ENCODE measurements at regions not wholly inside any gene's neighbourhood (a gene's known extent, or its start where the extent isn't known, plus 50 kb on each side); places are given as distances from the start of the nearest gene placed in this dataset.

DNA sequence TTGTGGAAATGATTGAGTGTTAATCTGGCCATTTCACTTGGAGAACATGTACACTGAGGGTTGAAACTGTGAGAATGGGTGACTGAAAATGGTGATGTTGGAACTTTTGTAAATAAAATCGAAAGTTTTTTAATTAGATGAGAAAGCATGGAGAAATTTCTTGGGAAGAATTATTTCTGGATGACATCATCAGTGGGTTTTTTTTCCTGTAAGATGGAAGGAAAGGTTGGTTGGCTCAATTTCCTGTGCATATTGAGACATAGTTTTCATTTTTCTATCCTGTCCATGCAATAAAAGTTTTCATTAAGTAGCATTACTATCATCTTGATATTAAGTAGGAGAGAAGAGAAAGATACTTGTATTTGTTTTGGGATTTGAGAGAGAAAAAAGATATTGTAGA lies 120.6 kb upstream of the HTR2A start:
- Histone ChIP-seq H3K4me3 (ENCODE audit: low read length in 2 of 2) (no peak overlapping the region), H3K9me3 (ENCODE audit: control insufficient read depth in 2 of 2, low read length in 2 of 2) (no peaks in the 10 kb centered on the region), H3K27me3 (ENCODE audit: control insufficient read depth in 2 of 2, insufficient read depth in 2 of 2, low read length in 2 of 2) (no peaks in the 10 kb centered on the region), H3K36me3 (ENCODE audit: control insufficient read depth in 2 of 2, insufficient read depth in 2 of 2, low read length in 2 of 2) (no peaks in the 10 kb centered on the region), H3K9ac (ENCODE audit: low read depth in 1 of 2, low read length in 2 of 2) (no peak overlapping the region), H3K4me1 (ENCODE audit: control insufficient read depth in 2 of 2, insufficient read depth in 2 of 2, low read length in 2 of 2) (no peaks in the 10 kb centered on the region), H3K27ac (ENCODE audit: low read depth in 2 of 2, low read length in 2 of 2) (no peak overlapping the region)

DNA sequence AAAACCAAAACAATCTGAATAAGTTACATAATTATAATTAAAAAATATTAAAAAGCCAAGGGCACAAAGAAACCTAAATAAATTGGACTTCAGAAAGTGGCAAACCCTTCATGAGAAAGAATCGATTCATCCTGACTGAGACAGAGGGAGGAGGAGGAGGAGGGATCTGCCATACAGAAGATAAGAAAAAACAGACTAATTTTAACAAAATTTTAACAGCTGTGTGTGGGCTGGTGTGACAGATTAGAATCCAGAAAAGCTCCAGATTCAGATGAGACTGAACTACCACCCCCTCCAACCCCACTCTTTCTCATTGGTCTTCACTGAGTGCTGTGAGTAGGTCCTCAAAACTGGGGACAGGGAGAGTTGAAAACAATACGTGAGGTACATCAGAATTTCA lies 111.5 kb upstream of the HTR2A start:
- no peaks in the 10 kb centered on the region for H3K36me3 ChIP-seq (ENCODE audit: control insufficient read depth in 2 of 2, insufficient read depth in 2 of 2, low read length in 2 of 2)
- H3K4me3 ChIP-seq (ENCODE audit: low read length in 2 of 2) = no peak overlapping the region
- H3K9ac ChIP-seq (ENCODE audit: low read depth in 1 of 2, low read length in 2 of 2) = no peak overlapping the region
- H3K27me3 ChIP-seq (ENCODE audit: control insufficient read depth in 2 of 2, insufficient read depth in 2 of 2, low read length in 2 of 2) = no peaks in the 10 kb centered on the region
- H3K9me3 ChIP-seq (ENCODE audit: control insufficient read depth in 2 of 2, low read length in 2 of 2) = no peaks in the 10 kb centered on the region
- H3K27ac ChIP-seq (ENCODE audit: low read depth in 2 of 2, low read length in 2 of 2) = no peak overlapping the region
- no peaks in the 10 kb centered on the region for H3K4me1 ChIP-seq (ENCODE audit: control insufficient read depth in 2 of 2, insufficient read depth in 2 of 2, low read length in 2 of 2)

DNA sequence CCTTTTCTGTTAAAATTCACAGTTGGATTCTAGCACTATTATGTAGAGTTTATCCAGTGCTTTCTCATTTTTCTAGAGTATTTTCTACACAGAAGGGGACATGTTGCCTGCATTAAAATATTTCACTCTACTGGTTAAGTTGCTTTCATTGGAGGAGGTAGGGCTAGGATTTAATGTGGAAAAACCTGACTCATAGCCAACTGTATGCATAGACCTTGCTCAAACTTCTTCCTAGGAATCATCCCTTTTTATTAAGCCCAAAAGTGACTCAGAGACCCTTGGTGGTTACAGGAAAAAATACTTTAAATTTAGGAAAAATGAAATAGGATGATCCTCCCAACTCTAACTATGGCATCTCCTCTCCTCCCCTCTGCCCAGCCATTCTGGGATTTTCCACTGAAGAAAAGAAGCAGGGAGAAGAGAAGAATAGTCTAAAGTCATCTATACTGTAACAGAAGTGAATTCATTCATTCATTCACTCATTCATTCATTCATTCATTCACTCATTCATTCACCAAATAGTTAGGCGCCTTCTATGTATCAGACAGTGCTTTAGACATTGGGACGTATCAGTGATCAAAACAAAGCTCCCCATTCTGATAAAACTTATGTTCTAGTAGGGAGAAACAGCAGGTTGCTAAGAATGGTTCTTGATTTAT lies 109.0 kb upstream of the HTR2A start:
- H3K4me3 ChIP-seq (ENCODE audit: low read length in 2 of 2) = no peak overlapping the region
- H3K9ac ChIP-seq (ENCODE audit: low read depth in 1 of 2, low read length in 2 of 2) = no peak overlapping the region
- H3K27ac ChIP-seq (ENCODE audit: low read depth in 2 of 2, low read length in 2 of 2) = no peak overlapping the region
- H3K36me3 ChIP-seq (ENCODE audit: control insufficient read depth in 2 of 2, insufficient read depth in 2 of 2, low read length in 2 of 2) = no peaks in the 10 kb centered on the region
- no peaks in the 10 kb centered on the region for H3K9me3 ChIP-seq (ENCODE audit: control insufficient read depth in 2 of 2, low read length in 2 of 2)
- no peaks in the 10 kb centered on the region for H3K27me3 ChIP-seq (ENCODE audit: control insufficient read depth in 2 of 2, insufficient read depth in 2 of 2, low read length in 2 of 2)
- no peaks in the 10 kb centered on the region for H3K4me1 ChIP-seq (ENCODE audit: control insufficient read depth in 2 of 2, insufficient read depth in 2 of 2, low read length in 2 of 2)

DNA sequence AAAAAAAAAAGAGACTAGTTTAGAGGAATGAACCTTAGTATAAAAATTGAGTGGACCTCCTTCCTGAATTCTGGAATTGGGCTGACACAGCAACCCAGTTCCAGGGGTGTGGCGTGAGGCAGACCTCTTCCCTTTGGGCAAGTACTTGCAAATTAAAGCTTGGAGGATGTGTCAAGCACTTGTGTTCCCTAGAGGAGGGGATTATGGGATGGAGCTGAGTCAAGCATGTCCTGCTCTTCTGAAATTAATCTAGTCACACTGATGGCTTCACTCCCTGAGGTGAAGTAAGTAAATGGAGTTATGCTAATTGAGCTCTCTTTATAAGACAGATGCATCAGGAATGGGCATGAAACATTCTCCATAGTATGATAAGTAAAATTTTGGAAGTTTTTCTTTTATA lies 107.7 kb upstream of the HTR2A start:
- H3K4me3 ChIP-seq (ENCODE audit: low read length in 2 of 2) = no peak overlapping the region
- H3K36me3 ChIP-seq (ENCODE audit: control insufficient read depth in 2 of 2, insufficient read depth in 2 of 2, low read length in 2 of 2) = no peaks in the 10 kb centered on the region
- H3K4me1 ChIP-seq (ENCODE audit: control insufficient read depth in 2 of 2, insufficient read depth in 2 of 2, low read length in 2 of 2) = no peaks in the 10 kb centered on the region
- no peaks in the 10 kb centered on the region for H3K27me3 ChIP-seq (ENCODE audit: control insufficient read depth in 2 of 2, insufficient read depth in 2 of 2, low read length in 2 of 2)
- no peak overlapping the region for H3K27ac ChIP-seq (ENCODE audit: low read depth in 2 of 2, low read length in 2 of 2)
- H3K9me3 ChIP-seq (ENCODE audit: control insufficient read depth in 2 of 2, low read length in 2 of 2) = no peaks in the 10 kb centered on the region
- no peak overlapping the region for H3K9ac ChIP-seq (ENCODE audit: low read depth in 1 of 2, low read length in 2 of 2)

DNA sequence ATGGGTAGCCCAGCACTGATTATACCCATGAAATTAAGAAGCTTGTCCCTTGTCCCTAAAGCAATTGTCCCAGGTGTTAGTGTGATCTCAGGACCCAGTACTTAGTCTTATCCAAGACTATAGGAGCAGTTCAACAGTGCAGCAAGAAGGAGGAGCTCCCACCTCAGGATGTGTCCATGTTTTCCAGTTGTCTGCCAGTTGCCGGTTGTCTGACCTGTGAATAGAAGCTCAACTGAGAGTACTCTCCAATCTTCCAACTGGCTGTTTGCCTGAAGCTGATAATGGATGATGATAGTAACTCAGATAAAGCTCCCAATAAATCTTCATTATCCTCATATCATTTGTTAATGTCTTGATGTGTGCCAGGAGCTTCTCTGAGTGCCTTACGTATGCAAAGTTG lies 107.2 kb upstream of the HTR2A start:
- H3K27me3 ChIP-seq (ENCODE audit: control insufficient read depth in 2 of 2, insufficient read depth in 2 of 2, low read length in 2 of 2) = no peaks in the 10 kb centered on the region
- H3K9ac ChIP-seq (ENCODE audit: low read depth in 1 of 2, low read length in 2 of 2) = no peak overlapping the region
- no peaks in the 10 kb centered on the region for H3K36me3 ChIP-seq (ENCODE audit: control insufficient read depth in 2 of 2, insufficient read depth in 2 of 2, low read length in 2 of 2)
- H3K4me1 ChIP-seq (ENCODE audit: control insufficient read depth in 2 of 2, insufficient read depth in 2 of 2, low read length in 2 of 2) = no peaks in the 10 kb centered on the region
- H3K4me3 ChIP-seq (ENCODE audit: low read length in 2 of 2) = no peak overlapping the region
- H3K27ac ChIP-seq (ENCODE audit: low read depth in 2 of 2, low read length in 2 of 2) = no peak overlapping the region
- H3K9me3 ChIP-seq (ENCODE audit: control insufficient read depth in 2 of 2, low read length in 2 of 2) = no peaks in the 10 kb centered on the region

DNA sequence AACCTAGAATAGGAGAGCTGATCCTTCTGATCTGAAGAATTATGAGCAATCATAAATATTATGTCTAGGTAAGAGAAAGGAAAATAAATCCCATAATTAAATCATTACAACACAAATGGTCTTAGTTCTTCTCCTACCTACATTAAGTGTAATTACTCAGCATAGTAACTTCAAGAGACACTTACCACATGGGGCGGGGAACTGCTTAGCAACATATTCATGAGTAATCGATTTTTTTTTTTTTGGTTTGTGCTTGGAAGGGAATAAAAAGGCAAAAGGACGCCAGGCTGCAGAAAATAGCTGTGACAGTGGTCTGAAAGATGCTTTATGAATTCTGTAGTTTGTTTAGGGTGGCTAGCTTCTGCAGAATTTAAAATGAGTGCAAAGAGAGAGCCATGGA lies 103.3 kb upstream of the HTR2A start:
- H3K4me3 ChIP-seq (ENCODE audit: low read length in 2 of 2) = no peak overlapping the region
- H3K4me1 ChIP-seq (ENCODE audit: control insufficient read depth in 2 of 2, insufficient read depth in 2 of 2, low read length in 2 of 2) = no peaks in the 10 kb centered on the region
- no peaks in the 10 kb centered on the region for H3K9me3 ChIP-seq (ENCODE audit: control insufficient read depth in 2 of 2, low read length in 2 of 2)
- H3K27me3 ChIP-seq (ENCODE audit: control insufficient read depth in 2 of 2, insufficient read depth in 2 of 2, low read length in 2 of 2) = no peaks in the 10 kb centered on the region
- no peak overlapping the region for H3K9ac ChIP-seq (ENCODE audit: low read depth in 1 of 2, low read length in 2 of 2)
- no peak overlapping the region for H3K27ac ChIP-seq (ENCODE audit: low read depth in 2 of 2, low read length in 2 of 2)
- no peaks in the 10 kb centered on the region for H3K36me3 ChIP-seq (ENCODE audit: control insufficient read depth in 2 of 2, insufficient read depth in 2 of 2, low read length in 2 of 2)

DNA sequence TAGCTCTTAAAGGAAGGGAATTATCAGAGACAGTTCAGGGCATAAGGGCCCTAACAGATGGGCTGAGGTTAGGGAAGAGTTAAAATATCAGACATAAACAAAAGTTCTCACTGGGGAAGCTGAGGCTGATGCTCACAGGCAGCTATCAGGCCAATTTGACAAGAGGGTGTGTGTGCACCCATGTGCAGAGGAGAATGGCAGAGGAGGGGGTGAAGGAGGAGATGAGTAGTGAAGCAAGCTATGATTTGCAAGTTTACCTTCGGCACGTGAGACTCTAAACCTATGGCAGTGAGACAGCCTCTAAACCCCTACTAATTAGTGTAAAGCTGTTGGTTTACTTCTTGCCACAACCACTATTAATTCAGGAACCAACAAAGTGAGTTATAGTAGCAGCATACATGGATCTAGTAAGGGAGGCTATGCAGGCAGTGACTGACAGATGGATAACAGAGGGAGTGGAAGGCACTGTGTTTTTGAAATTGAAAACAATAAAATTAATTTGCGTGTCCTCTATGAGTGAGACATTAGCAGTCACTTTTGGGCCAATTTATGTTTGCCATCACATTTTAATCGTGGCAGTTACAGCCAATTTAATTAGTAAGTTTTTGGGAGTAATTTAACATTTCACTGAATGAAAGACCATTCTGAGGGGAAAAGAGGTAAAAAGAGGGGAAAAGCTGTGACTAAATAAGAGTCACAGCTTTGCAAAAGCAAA lies 99.6 kb upstream of the HTR2A start:
- Histone ChIP-seq H3K27me3 (ENCODE audit: control insufficient read depth in 2 of 2, insufficient read depth in 2 of 2, low read length in 2 of 2) (no peaks in the 10 kb centered on the region), H3K9ac (ENCODE audit: low read depth in 1 of 2, low read length in 2 of 2) (no peak overlapping the region), H3K4me1 (ENCODE audit: control insufficient read depth in 2 of 2, insufficient read depth in 2 of 2, low read length in 2 of 2) (no peaks in the 10 kb centered on the region), H3K9me3 (ENCODE audit: control insufficient read depth in 2 of 2, low read length in 2 of 2) (no peaks in the 10 kb centered on the region), H3K36me3 (ENCODE audit: control insufficient read depth in 2 of 2, insufficient read depth in 2 of 2, low read length in 2 of 2) (no peaks in the 10 kb centered on the region), H3K4me3 (ENCODE audit: low read length in 2 of 2) (no peak overlapping the region), H3K27ac (ENCODE audit: low read depth in 2 of 2, low read length in 2 of 2) (no peak overlapping the region)

DNA sequence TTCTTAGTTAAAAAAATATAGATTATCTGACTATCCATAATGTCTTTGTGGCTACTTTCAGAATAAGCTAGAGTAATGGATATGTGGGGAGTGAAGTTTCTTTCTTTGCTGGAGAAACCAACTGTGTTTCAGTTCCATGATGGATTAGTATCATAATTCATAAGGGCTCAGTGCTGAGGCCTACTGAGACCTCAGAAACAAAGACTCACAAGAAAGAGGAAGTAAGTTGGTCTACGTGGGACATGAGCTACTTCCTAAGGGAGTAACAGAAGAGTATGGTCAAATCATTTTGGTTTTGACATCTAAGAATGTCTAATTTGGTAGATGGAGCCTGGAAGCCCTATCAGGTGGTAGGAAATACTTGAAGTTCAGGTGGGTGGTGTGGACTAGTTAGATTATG lies 99.0 kb upstream of the HTR2A start:
- Histone ChIP-seq H3K9ac (ENCODE audit: low read depth in 1 of 2, low read length in 2 of 2) (no peak overlapping the region), H3K27me3 (ENCODE audit: control insufficient read depth in 2 of 2, insufficient read depth in 2 of 2, low read length in 2 of 2) (no peaks in the 10 kb centered on the region), H3K9me3 (ENCODE audit: control insufficient read depth in 2 of 2, low read length in 2 of 2) (no peaks in the 10 kb centered on the region), H3K4me1 (ENCODE audit: control insufficient read depth in 2 of 2, insufficient read depth in 2 of 2, low read length in 2 of 2) (no peaks in the 10 kb centered on the region), H3K36me3 (ENCODE audit: control insufficient read depth in 2 of 2, insufficient read depth in 2 of 2, low read length in 2 of 2) (no peaks in the 10 kb centered on the region), H3K27ac (ENCODE audit: low read depth in 2 of 2, low read length in 2 of 2) (no peak overlapping the region), H3K4me3 (ENCODE audit: low read length in 2 of 2) (no peak overlapping the region)

DNA sequence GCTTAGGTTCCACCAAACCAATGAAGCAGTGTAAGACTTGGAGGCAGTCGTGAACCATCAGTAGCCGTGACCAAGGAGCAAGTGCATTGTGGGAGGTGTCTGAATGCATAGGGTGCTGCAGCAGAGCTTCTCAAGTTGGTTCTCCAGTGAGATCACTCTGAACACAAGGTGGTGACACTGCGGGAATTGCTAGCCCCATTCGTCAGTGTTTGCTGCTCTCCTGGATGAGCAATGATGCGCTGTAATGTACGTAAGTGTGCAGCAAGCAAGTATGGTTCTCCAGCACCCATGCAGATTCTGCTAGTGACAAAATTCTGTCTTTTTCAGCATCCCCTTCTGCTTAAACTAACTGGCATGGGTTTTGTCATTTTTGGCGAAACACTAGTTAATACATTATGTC lies 97.6 kb upstream of the HTR2A start:
- H3K4me1 ChIP-seq (ENCODE audit: control insufficient read depth in 2 of 2, insufficient read depth in 2 of 2, low read length in 2 of 2) = no peaks in the 10 kb centered on the region
- H3K4me3 ChIP-seq (ENCODE audit: low read length in 2 of 2) = no peak overlapping the region
- H3K27ac ChIP-seq (ENCODE audit: low read depth in 2 of 2, low read length in 2 of 2) = no peak overlapping the region
- no peaks in the 10 kb centered on the region for H3K27me3 ChIP-seq (ENCODE audit: control insufficient read depth in 2 of 2, insufficient read depth in 2 of 2, low read length in 2 of 2)
- H3K9me3 ChIP-seq (ENCODE audit: control insufficient read depth in 2 of 2, low read length in 2 of 2) = no peaks in the 10 kb centered on the region
- no peak overlapping the region for H3K9ac ChIP-seq (ENCODE audit: low read depth in 1 of 2, low read length in 2 of 2)
- H3K36me3 ChIP-seq (ENCODE audit: control insufficient read depth in 2 of 2, insufficient read depth in 2 of 2, low read length in 2 of 2) = no peaks in the 10 kb centered on the region

DNA sequence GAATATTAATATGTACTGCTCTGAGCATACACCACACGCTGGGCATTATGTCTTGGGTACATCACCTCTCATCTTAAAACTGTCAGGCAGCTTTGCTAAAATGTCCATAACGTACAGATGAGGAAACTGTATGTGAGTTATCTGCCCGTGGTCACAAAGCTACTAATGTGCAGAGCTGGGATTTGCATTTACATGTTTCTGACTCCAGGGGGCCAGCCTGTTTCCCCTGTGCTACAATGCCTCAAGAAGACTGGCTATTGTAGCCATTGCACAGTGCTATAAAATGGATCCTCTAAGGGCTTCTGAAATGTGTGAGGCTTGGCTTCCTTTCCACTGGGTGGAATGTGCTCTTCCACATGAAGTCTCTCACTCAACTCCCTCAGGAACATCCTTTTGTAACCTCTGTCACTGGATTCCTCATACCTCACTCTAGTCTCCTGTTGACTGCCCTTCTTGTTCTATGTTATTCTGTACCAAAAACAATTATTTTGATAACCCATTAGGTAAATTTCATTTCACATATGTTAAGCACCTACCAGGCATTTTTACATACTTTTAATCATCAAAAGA lies 95.6 kb upstream of the HTR2A start:
- no peaks in the 10 kb centered on the region for H3K36me3 ChIP-seq (ENCODE audit: control insufficient read depth in 2 of 2, insufficient read depth in 2 of 2, low read length in 2 of 2)
- no peak overlapping the region for H3K27ac ChIP-seq (ENCODE audit: low read depth in 2 of 2, low read length in 2 of 2)
- no peak overlapping the region for H3K4me3 ChIP-seq (ENCODE audit: low read length in 2 of 2)
- H3K27me3 ChIP-seq (ENCODE audit: control insufficient read depth in 2 of 2, insufficient read depth in 2 of 2, low read length in 2 of 2) = no peaks in the 10 kb centered on the region
- H3K4me1 ChIP-seq (ENCODE audit: control insufficient read depth in 2 of 2, insufficient read depth in 2 of 2, low read length in 2 of 2) = no peaks in the 10 kb centered on the region
- H3K9ac ChIP-seq (ENCODE audit: low read depth in 1 of 2, low read length in 2 of 2) = no peak overlapping the region
- H3K9me3 ChIP-seq (ENCODE audit: control insufficient read depth in 2 of 2, low read length in 2 of 2) = no peaks in the 10 kb centered on the region
